Caco-2 (cell line): ENCODE measurements at regions not wholly inside any gene's neighbourhood (a gene's known extent, or its start where the extent isn't known, plus 50 kb on each side); places are given as distances from the start of the nearest gene placed in this dataset.

Experiments used
- BruUV-seq: library from RNA; stranded (reverse); fragments of 400-500 nt; replicated peaks from 2 replicates; lab custom pipeline; 2021; lab: Mats Ljungman, UMichigan
- CTCF ChIA-PET: fragments of 300-600 bp; sonication (Branson Sonifier 250); formaldehyde crosslinking; loops from one replicate; lab custom pipeline; 2022; ENCODE audit warnings: antibody characterized with exemption; lab: Charles Lee
- POLR2A ChIA-PET: fragments of 300-600 bp; sonication (Branson Sonifier 250); formaldehyde crosslinking; loops from one replicate; lab custom pipeline; 2022; ENCODE audit warnings: antibody characterized with exemption; lab: Charles Lee
- DNase-seq, 2 experiments: peaks; one replicate each; pipeline versions ENCODE4 v3.0.0 to v3.0.0-alpha.2; 2020 to 2022
- H3K27me3 ChIP-seq: replicated peaks from 2 replicates; pipeline ENCODE4 v1.6.0; 2011; ENCODE audit warnings: low read length; ENCODE audit not compliant: control insufficient read depth, insufficient read depth
- H3K36me3 ChIP-seq: 2 replicates; pipeline ENCODE4 v1.5.1; 2011; ENCODE audit warnings: low read length; ENCODE audit not compliant: control insufficient read depth, insufficient read depth
- H3K4me1 ChIP-seq: fragments of 250-450 bp; sonication (Bioruptor Pico); 2 replicates; pipeline ENCODE4 v1.5.1; 2020; ENCODE audit warnings: mild to moderate bottlenecking
- H3K4me3 ChIP-seq: 2 replicates; pipeline ENCODE4 v1.5.1; 2011; ENCODE audit warnings: low read depth, mild to moderate bottlenecking, control low read depth, low read length
- H3K9me3 ChIP-seq: fragments of 250-450 bp; sonication (Bioruptor Pico); 2 replicates; pipeline ENCODE4 v1.5.1; 2020; ENCODE audit warnings: mild to moderate bottlenecking, moderate library complexity
- H3K27ac Mint-ChIP-seq: one replicate; pipeline ENCODE4 v1.8.0; 2022; ENCODE audit warnings: mixed read lengths; ENCODE audit not compliant: unreplicated experiment
- H3K27me3 Mint-ChIP-seq: one replicate; pipeline ENCODE4 v1.8.0; 2022; ENCODE audit warnings: mixed read lengths; ENCODE audit not compliant: insufficient read depth, unreplicated experiment
- H3K36me3 Mint-ChIP-seq: one replicate; pipeline ENCODE4 v1.8.0; 2022; ENCODE audit warnings: mild to moderate bottlenecking, mixed read lengths; ENCODE audit not compliant: insufficient read depth, unreplicated experiment
- H3K4me1 Mint-ChIP-seq: one replicate; pipeline ENCODE4 v1.8.0; 2022; ENCODE audit warnings: low read depth, mixed read lengths; ENCODE audit not compliant: unreplicated experiment
- H3K4me3 Mint-ChIP-seq: one replicate; pipeline ENCODE4 v1.8.0; 2022; ENCODE audit warnings: mild to moderate bottlenecking, moderate library complexity, mixed read lengths; ENCODE audit not compliant: unreplicated experiment
- H3K9me3 Mint-ChIP-seq: one replicate; pipeline ENCODE4 v1.8.0; 2022; ENCODE audit warnings: mixed read lengths; ENCODE audit not compliant: unreplicated experiment
- intact Hi-C: fragments of 100-400 bp; cut with micrococcal nuclease; formaldehyde crosslinking; loops from one replicate; pipeline ENCODE4 v1.10.0; 2022; ENCODE audit not compliant: unreplicated experiment
- TF ChIP-seq, protein P1 (sequence below), 2 experiments: fragments of 200-600 bp in 1 of 2; IDR thresholded peaks; 1 replicate in 1 of 2; 2 replicates in 1 of 2; pipeline versions ENCODE4 v1.5.1 to v1.8.0; 2011 to 2022; ENCODE audit warnings: antibody characterized with exemption in 1 of 2, control low read depth in 1 of 2, inconsistent platforms in 1 of 2, low read depth in 1 of 2, low read length in 1 of 2, mild to moderate bottlenecking in 1 of 2, moderate library complexity in 1 of 2; ENCODE audit not compliant: insufficient read depth in 1 of 2, severe bottlenecking in 1 of 2, unreplicated experiment in 1 of 2

DNA sequence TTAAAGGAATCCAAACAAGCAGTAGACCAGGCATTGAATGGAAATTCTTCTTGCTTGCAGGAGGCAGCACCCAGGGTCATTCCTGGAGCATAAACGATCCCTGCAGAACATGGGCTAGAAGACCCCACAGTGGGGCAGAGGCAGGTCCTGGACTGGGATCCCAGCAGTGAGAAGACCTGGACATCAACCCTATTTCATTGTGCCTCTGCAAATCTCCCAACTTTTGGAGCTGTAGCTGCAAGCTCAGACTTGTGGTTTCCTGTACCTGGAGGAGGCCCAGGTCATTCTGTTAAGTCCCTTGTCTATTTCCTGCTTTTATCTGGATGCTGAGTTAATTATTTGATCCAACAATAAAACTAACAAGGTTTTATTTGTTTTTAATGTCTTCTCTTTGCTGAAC, 61.7 kb downstream of the CALM1 start:
- Mint-ChIP-seq H3K4me1 (peaks cover 6% of the 10 kb centered on the region), H3K27ac (no peak overlapping the region), H3K4me3 (no peak overlapping the region), H3K27me3 (no peaks in the 10 kb centered on the region), H3K9me3 (no peaks in the 10 kb centered on the region), H3K36me3 (no peaks in the 10 kb centered on the region)
- H3K4me3 ChIP-seq, result no peak overlapping the region
- no peaks in the 10 kb centered on the region for H3K27me3 ChIP-seq
- DNase-seq, result no peak
- H3K36me3 ChIP-seq, result no peaks in the 10 kb centered on the region
- H3K4me1 ChIP-seq, result no peaks in the 10 kb centered on the region
- CTCF ChIA-PET, result no interaction called here
- no peaks in the 10 kb centered on the region for H3K9me3 ChIP-seq
- intact Hi-C loops, result no loop called here
- no TSS peak for BruUV-seq
- TF ChIP-seq, protein P1, sequence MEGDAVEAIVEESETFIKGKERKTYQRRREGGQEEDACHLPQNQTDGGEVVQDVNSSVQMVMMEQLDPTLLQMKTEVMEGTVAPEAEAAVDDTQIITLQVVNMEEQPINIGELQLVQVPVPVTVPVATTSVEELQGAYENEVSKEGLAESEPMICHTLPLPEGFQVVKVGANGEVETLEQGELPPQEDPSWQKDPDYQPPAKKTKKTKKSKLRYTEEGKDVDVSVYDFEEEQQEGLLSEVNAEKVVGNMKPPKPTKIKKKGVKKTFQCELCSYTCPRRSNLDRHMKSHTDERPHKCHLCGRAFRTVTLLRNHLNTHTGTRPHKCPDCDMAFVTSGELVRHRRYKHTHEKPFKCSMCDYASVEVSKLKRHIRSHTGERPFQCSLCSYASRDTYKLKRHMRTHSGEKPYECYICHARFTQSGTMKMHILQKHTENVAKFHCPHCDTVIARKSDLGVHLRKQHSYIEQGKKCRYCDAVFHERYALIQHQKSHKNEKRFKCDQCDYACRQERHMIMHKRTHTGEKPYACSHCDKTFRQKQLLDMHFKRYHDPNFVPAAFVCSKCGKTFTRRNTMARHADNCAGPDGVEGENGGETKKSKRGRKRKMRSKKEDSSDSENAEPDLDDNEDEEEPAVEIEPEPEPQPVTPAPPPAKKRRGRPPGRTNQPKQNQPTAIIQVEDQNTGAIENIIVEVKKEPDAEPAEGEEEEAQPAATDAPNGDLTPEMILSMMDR (IDR thresholded peaks at IDR 0.05; ENCODE audit: insufficient read depth in 1 of 2, low read depth in 1 of 2, low read length in 1 of 2, severe bottlenecking in 1 of 2, unreplicated experiment in 1 of 2), result no peak
- POLR2A ChIA-PET, result no interaction called here

DNA sequence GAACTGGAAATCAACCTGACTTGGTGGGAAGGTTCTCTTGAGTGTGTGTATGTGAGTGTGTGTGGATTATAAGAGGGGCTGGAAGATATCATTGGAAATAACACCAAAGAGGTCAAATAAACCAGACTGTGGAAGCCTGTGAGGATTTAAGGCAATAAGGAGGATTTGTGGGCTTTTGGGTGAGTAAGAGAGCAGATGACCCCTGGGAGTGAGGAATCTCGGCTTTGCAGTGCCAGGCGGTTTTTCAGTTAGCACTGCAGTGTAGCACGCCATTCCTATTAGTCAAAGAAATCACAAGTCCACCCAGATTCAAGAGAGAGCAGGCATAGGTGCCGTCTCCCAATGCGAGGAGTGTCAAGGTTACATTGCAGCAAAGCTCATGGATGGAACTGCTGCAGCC, 63.3 kb downstream of the CALM1 start:
- no peak overlapping the region for H3K4me3 ChIP-seq
- H3K9me3 ChIP-seq, result no peaks in the 10 kb centered on the region
- CTCF ChIA-PET, result interaction anchor here (1.1 kb wide), 1 partner anchor 60 kb away, joined by 9 read pairs; no protein-coding TSS in a partner anchor
- POLR2A ChIA-PET, result no interaction called here
- no peaks in the 10 kb centered on the region for H3K4me1 ChIP-seq
- intact Hi-C loops, result no loop called here
- Mint-ChIP-seq H3K4me3 (no peak overlapping the region), H3K27ac (no peak overlapping the region), H3K4me1 (peaks cover 6% of the 10 kb centered on the region), H3K36me3 (no peaks in the 10 kb centered on the region), H3K9me3 (no peaks in the 10 kb centered on the region), H3K27me3 (no peaks in the 10 kb centered on the region)
- no peak for DNase-seq
- H3K36me3 ChIP-seq, result no peaks in the 10 kb centered on the region
- TF ChIP-seq, protein P1 (IDR thresholded peaks at IDR 0.05; ENCODE audit: insufficient read depth in 1 of 2, low read depth in 1 of 2, low read length in 1 of 2, severe bottlenecking in 1 of 2, unreplicated experiment in 1 of 2), result no peak
- BruUV-seq, result no TSS peak
- H3K27me3 ChIP-seq, result no peaks in the 10 kb centered on the region

DNA sequence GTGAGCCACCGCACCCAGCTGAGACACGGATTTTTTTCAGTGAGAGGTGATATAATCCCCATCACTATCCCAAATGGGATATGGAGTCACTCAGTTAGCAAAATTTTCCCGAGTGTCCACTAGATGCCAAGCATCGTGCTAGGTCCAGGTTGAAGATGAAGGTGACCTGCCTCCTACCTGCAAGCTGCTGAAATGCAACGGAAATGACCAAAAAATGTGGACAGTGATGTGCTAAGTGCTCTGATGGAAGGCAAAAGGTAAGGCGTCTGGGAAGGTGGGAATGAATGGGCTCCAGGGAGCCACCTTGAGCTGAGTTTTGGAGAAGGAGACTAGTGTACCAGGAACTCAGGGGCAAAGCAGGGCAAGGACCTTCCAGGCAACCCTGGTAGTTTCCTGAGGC, 64.6 kb downstream of the CALM1 start:
- no peaks in the 10 kb centered on the region for H3K36me3 Mint-ChIP-seq
- TF ChIP-seq, protein P1 (IDR thresholded peaks at IDR 0.05; ENCODE audit: insufficient read depth in 1 of 2, low read depth in 1 of 2, low read length in 1 of 2, severe bottlenecking in 1 of 2, unreplicated experiment in 1 of 2), result no peak
- Histone ChIP-seq H3K4me3 (no peak overlapping the region), H3K4me1 (no peaks in the 10 kb centered on the region), H3K36me3 (no peaks in the 10 kb centered on the region), H3K27me3 (no peaks in the 10 kb centered on the region), H3K9me3 (no peaks in the 10 kb centered on the region)
- H3K4me3 Mint-ChIP-seq, result no peak overlapping the region
- CTCF ChIA-PET, result no interaction called here
- no TSS peak for BruUV-seq
- intact Hi-C loops, result no loop called here
- peaks cover 6% of the 10 kb centered on the region for H3K4me1 Mint-ChIP-seq
- DNase-seq, result no peak
- H3K9me3 Mint-ChIP-seq, result no peaks in the 10 kb centered on the region
- POLR2A ChIA-PET, result no interaction called here
- H3K27me3 Mint-ChIP-seq, result no peaks in the 10 kb centered on the region
- no peak overlapping the region for H3K27ac Mint-ChIP-seq
